OCI-LY3 (cell line): ENCODE measurements at regions not wholly inside any gene's neighbourhood (a gene's known extent, or its start where the extent isn't known, plus 50 kb on each side); places are given as distances from the start of the nearest gene placed in this dataset.

ENCODE experiments used
- CTCF ChIP-seq: fragments of 200-600, 300-600 bp; sonication (generic); IDR thresholded peaks from 2 replicates; pipeline ENCODE4 v1.5.1; 2014; ENCODE audit warnings: antibody characterized with exemption, low read length, low read depth
- EZH2phosphoT487 ChIP-seq: fragments of 200-600 bp; shearing (Covaris generic); IDR thresholded peaks from 2 replicates; pipeline ENCODE4 v1.6.1; 2018; ENCODE audit warnings: antibody characterized with exemption, mixed run types, low read depth

- TF ChIP-seq CTCF (no peak), EZH2phosphoT487 (no peak)
Observed at GRCh38 chr9:80899208-80899607, 790.1 kb downstream of the TLE1 start.
